Brain pericyte (primary cell): ENCODE measurements at regions not wholly inside any gene's neighbourhood (a gene's known extent, or its start where the extent isn't known, plus 50 kb on each side); places are given as distances from the start of the nearest gene placed in this dataset.

Experiments used
- DNase-seq: peaks from one replicate; pipeline ENCODE4 v3.0.0-alpha.2; 2012; ENCODE audit warnings: low read depth, low spot score

DNA sequence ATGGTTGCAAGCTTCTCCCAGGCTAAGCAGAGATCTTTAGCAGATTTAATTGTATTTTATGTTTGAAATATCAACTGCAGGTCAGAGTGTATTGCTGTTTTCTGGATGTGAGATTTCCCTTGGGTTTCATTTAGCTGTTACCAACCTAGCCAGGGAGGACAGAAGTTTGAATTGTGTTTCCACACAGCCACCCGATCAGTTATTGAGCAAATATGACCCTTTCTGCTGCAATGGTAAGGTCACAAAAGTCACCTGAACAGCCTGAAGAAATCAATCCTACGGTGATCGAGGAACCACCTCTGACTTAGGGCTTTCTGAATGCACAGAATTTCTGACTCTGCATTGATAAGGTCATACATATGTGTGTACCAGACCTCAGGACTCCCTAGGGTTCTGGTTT is 419.9 kb downstream of the MAN2A1 start:
- no peak for DNase-seq

- DNase-seq = no peak
These were observed 422.6 kb downstream of the MAN2A1 start for GRCh38 chr5:110112348-110112747.

DNA sequence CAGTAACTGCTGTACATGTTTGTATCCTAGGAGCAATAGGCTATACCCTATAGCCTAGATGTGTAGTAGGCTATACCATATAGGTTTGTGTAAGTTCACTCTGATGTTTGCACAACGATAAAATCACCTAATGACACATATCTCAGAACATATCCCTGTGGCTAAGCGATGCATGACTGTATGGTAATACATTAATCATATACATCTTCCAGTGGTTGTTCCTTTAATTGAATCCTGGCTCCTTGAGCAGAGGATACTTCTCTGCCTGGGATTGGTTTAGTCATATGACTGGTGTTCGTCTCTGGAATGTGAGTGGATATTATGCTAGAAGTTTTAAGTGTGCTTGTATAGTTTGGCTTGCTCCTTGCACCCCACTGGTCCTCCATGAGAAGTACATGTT is 425.8 kb downstream of the MAN2A1 start:
- DNase-seq = no peak

DNA sequence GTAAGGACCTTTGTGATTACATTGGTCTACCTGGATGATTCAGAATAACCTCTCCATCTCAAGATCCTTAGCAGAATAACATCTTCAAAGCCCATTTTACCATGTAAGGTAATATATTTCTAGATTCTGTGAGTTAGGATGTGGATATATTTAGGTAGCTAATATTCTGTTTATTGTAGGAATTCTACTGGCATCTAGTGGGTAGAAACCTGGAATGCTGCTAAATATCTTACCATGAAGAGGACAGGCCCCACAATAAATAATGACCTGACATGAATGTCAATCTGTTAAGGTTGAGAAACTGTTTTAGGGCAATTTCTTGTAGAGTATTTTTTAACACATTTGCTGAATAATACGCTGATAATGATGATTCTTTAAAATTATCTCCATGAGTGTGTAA is 426.8 kb downstream of the MAN2A1 start:
- no peak for DNase-seq

DNA sequence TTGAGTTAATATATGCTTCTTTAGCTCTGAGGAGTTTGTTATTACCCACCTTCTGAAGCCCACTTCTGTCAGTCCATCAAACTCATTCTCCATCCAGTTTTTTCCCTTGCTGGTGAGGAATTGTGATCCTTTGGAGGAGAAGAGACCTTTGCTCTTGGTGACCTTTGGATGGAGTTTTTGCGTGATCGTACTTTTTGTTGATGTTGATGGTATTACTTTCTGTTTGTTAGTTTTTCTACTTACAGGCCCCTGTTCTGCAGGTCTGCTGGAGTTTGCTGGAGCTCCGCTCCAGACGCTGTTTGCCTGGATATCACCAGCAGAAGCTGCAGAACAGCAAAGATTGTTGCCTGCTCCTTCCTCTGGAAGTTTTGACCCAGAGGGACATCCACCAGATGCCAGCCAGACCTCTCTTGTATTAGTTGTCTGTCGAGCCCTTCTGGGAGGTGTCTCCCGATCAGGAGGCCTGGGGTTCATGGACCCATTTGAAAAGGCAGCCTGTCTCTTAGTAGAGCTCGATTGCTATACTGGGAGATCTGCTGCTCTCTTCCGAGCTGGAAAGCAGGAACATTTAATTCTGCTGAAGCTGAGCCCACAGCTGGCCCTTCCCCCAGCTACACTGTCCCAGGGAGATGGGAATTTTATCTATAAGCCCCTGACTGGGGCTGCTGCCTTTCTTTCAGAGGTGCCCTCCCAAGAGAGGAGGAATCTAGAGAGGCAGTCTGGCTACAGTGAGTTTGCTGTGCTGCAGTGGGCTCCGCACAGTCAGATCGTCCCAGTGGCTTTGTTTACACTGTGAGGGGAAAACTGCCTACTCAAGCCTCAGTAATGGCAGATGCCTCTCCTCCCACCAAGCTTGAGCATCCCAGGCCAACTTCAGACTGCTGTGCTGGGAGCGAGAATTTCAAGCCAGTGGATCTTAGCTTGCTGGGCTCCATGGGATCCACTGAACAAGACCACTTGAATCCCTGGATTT is 445.5 kb downstream of the MAN2A1 start:
- no peak for DNase-seq

- DNase-seq = peak; percentile 27
These were observed 460.5 kb downstream of the MAN2A1 start for GRCh38 chr5:110150199-110150598.

- DNase-seq = no peak
These were observed 469.5 kb downstream of the MAN2A1 start for GRCh38 chr5:110159202-110159601.

GRCh38 chr5:110161162-110161561 is 471.4 kb downstream of the MAN2A1 start:
- no peak for DNase-seq

DNA sequence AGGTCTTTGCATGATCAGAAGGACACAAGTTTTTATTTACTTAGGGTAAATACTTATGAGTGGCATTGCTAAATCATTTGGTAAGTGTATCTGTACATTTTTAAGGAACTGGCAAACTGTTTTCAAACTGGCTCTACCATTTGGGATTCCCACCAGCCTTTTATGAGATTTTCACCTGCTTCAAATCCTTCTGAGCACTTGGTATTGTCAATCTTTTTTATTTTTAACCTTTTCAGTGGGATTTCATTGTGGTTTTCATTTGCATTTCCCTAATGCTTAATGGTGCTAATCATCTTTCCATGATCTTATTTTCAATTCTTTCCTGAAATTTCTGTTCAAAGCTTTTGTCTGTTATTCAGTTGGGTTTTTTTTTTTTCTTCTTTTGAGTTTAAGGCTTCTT is 475.6 kb downstream of the MAN2A1 start:
- DNase-seq = no peak

DNA sequence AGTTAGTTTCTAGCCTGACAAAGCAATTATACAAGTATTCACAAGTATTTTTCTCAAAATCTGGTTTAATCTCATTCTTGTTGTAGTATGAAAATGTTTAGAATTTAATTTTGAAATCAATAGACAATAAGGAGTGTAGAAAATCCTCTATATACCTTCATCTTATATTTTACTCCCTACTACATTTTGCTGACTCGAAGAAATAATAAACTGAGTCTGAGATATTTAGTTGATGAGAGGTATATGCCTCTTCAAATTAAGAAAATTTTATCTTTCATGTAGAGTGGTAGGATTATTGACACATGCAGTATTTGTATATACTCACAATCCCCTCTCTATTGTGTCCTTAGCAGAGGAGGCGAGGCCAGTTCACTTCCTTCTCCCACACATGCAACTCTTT is 477.7 kb downstream of the MAN2A1 start:
- DNase-seq = no peak

GRCh38 chr5:110169461-110169860 is 479.7 kb downstream of the MAN2A1 start:
- no peak for DNase-seq

DNA sequence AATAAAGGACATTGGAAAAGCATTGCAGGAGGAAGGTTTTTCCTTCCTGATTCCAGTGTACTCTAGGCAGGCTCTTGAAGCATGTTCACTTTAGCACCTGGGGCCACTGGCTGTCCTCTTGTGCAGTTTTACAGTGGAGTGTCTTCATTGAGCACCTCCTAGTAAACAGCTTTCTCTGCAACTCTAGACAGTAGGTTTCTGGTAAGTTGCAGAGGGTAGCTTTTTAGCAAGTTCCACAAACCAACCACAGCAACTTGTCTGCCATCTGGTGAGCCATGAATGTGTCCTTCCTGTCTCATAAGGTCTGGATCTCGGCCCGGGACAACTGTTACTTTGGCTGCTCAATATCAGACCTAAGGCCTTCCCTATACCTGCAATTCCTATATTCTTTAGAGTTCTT is 488.0 kb downstream of the MAN2A1 start:
- no peak for DNase-seq

- DNase-seq = no peak
These were observed 489.6 kb downstream of the MAN2A1 start for GRCh38 chr5:110179321-110179720.

DNA sequence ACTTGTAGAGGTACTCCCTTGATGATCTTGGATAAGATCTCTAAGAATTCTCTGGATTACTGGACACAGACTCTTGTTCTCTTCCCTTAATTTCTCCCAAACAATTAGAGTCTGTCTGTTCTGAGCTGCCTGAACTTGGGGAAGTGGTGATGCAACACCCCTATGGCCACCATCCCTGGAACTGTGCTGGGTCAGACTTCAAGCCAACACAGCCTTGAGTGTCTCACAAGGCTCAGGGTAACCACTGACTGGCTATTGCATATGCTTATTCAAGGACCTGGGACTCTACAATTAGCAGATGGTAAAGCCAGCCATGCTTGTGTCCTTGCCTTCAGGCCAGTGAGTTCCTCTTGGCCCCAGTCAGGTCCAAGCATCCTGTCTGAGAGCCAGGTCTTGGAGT is 504.5 kb downstream of the MAN2A1 start:
- no peak for DNase-seq

DNA sequence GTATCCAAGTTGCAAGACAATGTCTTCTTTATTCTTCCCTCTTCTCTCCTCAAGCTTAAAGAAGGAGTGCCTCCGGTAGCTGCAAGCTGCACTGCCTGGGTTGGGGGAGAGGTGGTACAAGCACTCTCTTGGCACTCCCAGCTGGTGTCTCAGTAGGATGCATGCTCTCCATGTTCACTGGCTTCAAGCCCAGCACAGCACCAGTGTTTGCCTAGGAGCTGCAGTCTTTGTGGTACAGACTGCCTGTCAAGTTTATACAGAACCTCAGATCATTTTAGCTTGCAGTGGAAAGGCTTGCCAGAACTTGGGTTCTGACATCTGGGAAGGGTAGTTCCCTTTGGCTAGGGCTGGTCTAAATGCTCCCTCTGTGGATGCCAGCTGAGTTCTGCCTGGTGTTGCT is 505.6 kb downstream of the MAN2A1 start:
- DNase-seq = no peak

DNA sequence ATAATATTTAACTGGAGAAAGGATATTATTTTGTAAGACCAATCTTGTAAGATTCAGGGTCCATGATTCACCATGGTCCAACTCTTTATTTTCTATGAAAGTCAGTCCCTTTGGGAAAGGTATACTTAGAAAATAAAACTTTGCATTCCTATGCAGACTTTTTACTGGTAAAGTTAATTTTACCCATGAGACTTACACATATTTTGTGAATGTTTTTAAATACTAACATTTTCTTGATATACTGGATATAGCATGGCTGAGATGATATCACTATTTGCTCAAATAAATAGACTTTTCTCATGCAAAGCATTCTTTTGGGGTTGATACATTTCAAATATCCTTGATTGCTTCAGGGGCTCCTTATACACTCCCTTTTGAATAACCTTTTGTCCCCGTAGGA is 512.1 kb downstream of the MAN2A1 start:
- DNase-seq = no peak

- no peak for DNase-seq
These were observed 513.9 kb downstream of the MAN2A1 start for GRCh38 chr5:110203661-110204060.

- no peak for DNase-seq
These were observed 517.1 kb downstream of the TMEM232 start for GRCh38 chr5:110209401-110209800.

DNA sequence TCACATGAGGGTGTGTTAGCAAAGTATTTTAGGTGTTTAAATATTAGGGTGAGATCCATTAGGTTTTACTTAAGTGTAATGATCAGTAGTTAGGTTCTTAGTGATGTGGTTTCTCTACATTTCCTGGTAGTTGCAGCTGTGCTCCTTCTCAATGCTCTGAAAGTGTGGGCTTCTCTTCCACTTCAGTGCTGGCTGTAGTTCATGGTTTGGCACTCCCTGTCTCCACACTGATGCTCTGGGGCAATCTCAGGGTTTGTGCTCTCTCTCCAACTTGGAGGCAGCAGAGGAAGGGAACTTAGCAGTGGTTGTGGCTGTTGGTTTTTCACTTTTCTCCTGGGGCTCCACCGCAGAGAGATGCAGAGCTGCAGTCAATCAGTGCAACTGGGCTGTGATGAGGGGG is 507.5 kb downstream of the TMEM232 start:
- DNase-seq = no peak

GRCh38 chr5:110219769-110220168 is 506.7 kb downstream of the TMEM232 start:
- DNase-seq = no peak

GRCh38 chr5:110221036-110221435 is 505.4 kb downstream of the TMEM232 start:
- DNase-seq = no peak

DNA sequence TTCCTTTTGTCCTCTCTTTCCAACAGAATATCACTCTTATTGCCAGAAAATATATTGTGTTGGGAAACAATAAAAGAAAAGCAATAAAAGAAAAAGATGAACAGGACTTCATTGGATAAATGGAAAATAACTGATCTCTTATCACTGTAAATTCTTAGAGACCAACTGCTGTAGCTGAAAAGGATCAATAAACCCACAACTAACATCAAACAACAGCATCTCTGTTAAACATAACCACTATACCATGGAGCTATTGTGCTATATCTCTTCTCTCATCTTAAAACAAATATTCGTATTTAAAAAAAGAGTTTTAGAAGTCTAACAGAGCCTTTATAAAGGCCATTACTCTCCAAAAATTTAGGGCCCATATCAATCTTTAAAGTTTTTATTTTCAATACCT is 502.4 kb downstream of the TMEM232 start:
- DNase-seq = no peak

DNA sequence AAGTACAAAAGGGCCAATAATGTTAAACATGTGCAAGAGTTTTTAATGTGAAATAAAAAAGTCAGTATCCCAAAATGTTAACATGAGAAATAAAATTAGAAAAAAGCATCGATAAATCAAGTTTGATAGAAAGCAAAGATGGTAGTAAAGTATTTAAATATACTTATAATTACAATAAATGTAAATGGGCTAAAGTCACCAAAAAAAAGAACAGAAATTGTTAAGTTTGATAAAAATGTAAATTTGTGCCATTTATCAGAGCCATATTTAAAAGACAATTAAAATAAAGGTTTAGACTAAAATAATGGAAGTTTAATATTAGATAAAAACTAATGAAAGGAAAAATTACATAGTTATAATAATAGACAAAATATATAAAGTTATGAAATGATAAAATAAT is 500.5 kb downstream of the TMEM232 start:
- no peak for DNase-seq

- no peak for DNase-seq
These were observed 486.7 kb downstream of the TMEM232 start for GRCh38 chr5:110239786-110240185.
